Endothelial cell of umbilical vein (primary cell): ENCODE measurements at regions not wholly inside any gene's neighbourhood (a gene's known extent, or its start where the extent isn't known, plus 50 kb on each side); places are given as distances from the start of the nearest gene placed in this dataset.

Experiments used
- BruUV-seq: library from RNA; stranded (reverse); fragments of 400-500 nt; replicated peaks from 2 replicates; lab custom pipeline; 2021; lab: Mats Ljungman, UMichigan
- CTCF ChIA-PET: fragments of 300-600, 350-600 bp; sonication (Branson Sonifier 250); formaldehyde crosslinking; loops from one replicate; lab custom pipeline; 2021; ENCODE audit warnings: antibody characterized with exemption, inconsistent platforms; lab: Charles Lee
- POLR2A ChIA-PET: fragments of 300-600, 350-600 bp; sonication (Branson Sonifier 250); formaldehyde crosslinking; loops from one replicate; lab custom pipeline; 2021; ENCODE audit warnings: antibody characterized with exemption, inconsistent platforms; lab: Charles Lee
- DNase-seq: peaks from one replicate; pipeline ENCODE4 v3.0.0-alpha.2; 2011; ENCODE audit warnings: low read depth, low spot score
- FAIRE-seq: peaks from 2 replicates; lab custom pipeline; 2011; peaks lifted over from hg19 to GRCh38; lab: Jason Lieb, UNC
- H2AFZ ChIP-seq: 2 replicates; pipeline ENCODE4 v1.6.0; 2012; ENCODE audit warnings: low read depth, low read length, control low read depth, inconsistent platforms
- H3K27ac ChIP-seq: 2 replicates; pipeline ENCODE4 v1.5.1; 2011; ENCODE audit warnings: low read depth, mild to moderate bottlenecking, control low read depth, low read length, moderate library complexity; ENCODE audit not compliant: insufficient read depth
- H3K27me3 ChIP-seq, 2 experiments: 2 replicates each; pipeline versions ENCODE4 v1.6.0 to v1.6.1; 2011; ENCODE audit warnings: low read length in 2 of 2, mixed read lengths in 1 of 2; ENCODE audit not compliant: control insufficient read depth in 2 of 2, insufficient read depth in 2 of 2
- H3K36me3 ChIP-seq, 2 experiments: 2 replicates in 1 of 2; 3 replicates in 1 of 2; pipeline ENCODE4 v1.5.1; 2011; ENCODE audit warnings: low read length in 2 of 2, mild to moderate bottlenecking in 1 of 2, moderate library complexity in 1 of 2; ENCODE audit not compliant: control insufficient read depth in 2 of 2, insufficient read depth in 2 of 2; ENCODE audit errors: extremely low read depth in 1 of 2
- H3K4me1 ChIP-seq: 3 replicates; pipeline ENCODE4 v1.5.1; 2011; ENCODE audit warnings: mild to moderate bottlenecking, low read length; ENCODE audit not compliant: control insufficient read depth, insufficient read depth; ENCODE audit errors: extremely low read depth
- H3K4me2 ChIP-seq: 2 replicates; pipeline ENCODE4 v1.6.1; 2011; ENCODE audit warnings: low read length, control low read depth, mixed read lengths; ENCODE audit not compliant: insufficient read depth
- H3K4me3 ChIP-seq, 3 experiments: fragments of 200-600 bp in 1 of 3; sonication (generic), shearing (Covaris generic) in 1 of 3; replicated peaks in 1 of 3; 2 replicates each; pipeline ENCODE4 v1.5.1; 2011 to 2016; ENCODE audit warnings: control low read depth in 3 of 3, low read length in 3 of 3, mild to moderate bottlenecking in 2 of 3, inconsistent platforms in 1 of 3, low read depth in 1 of 3, moderate library complexity in 1 of 3; ENCODE audit not compliant: insufficient read depth in 1 of 3
- H3K79me2 ChIP-seq: 2 replicates; pipeline ENCODE4 v1.6.0; 2012; ENCODE audit warnings: low read length, inconsistent platforms; ENCODE audit not compliant: control insufficient read depth, insufficient read depth
- H3K9ac ChIP-seq: replicated peaks from 2 replicates; pipeline ENCODE3; 2011; ENCODE audit warnings: low read length, control low read depth; ENCODE audit not compliant: insufficient read depth; ENCODE audit errors: extremely low read depth
- H3K9me1 ChIP-seq: replicated peaks from 3 replicates; pipeline ENCODE4 v1.6.0; 2011; ENCODE audit warnings: mild to moderate bottlenecking, low read length; ENCODE audit not compliant: control insufficient read depth, insufficient read depth; ENCODE audit errors: extremely low read depth
- H3K9me3 ChIP-seq: replicated peaks from 2 replicates; pipeline ENCODE4 v1.5.1; 2012; ENCODE audit warnings: low read length, inconsistent platforms; ENCODE audit not compliant: control insufficient read depth, insufficient read depth
- H4K20me1 ChIP-seq: replicated peaks from 2 replicates; pipeline ENCODE3; 2011; ENCODE audit warnings: mild to moderate bottlenecking, low read length; ENCODE audit not compliant: control insufficient read depth, insufficient read depth; ENCODE audit errors: extremely low read depth
- EZH2 ChIP-seq: IDR thresholded peaks from 2 replicates; pipeline ENCODE4 v1.6.1; 2012; ENCODE audit warnings: borderline replicate concordance, low read depth, mild to moderate bottlenecking, moderate library complexity, low read length, inconsistent platforms; ENCODE audit not compliant: severe bottlenecking
- FOS ChIP-seq: IDR thresholded peaks from 2 replicates; pipeline ENCODE4 v1.6.1; 2011; ENCODE audit warnings: mild to moderate bottlenecking, low read length, moderate library complexity, borderline replicate concordance; ENCODE audit not compliant: insufficient read depth
- GATA2 ChIP-seq: IDR thresholded peaks from 2 replicates; pipeline ENCODE4 v1.7.0; 2011; ENCODE audit warnings: low read depth, mild to moderate bottlenecking, moderate library complexity, mixed read lengths, low read length; ENCODE audit not compliant: insufficient read length, insufficient read depth
- JUN ChIP-seq: IDR thresholded peaks from 2 replicates; pipeline ENCODE4 v1.6.1; 2011; ENCODE audit warnings: borderline replicate concordance, low read depth; ENCODE audit not compliant: insufficient read length, insufficient read depth
- MYC ChIP-seq: IDR thresholded peaks from one replicate; pipeline ENCODE4 v1.6.1; 2011; ENCODE audit warnings: mild to moderate bottlenecking, low read depth, low read length
- POLR2A ChIP-seq: IDR thresholded peaks from 2 replicates; pipeline ENCODE4 v1.6.1; 2012; ENCODE audit warnings: low read depth, mild to moderate bottlenecking, control low read depth, low read length
- POLR2AphosphoS5 ChIP-seq: IDR thresholded peaks from 2 replicates; pipeline ENCODE4 v1.6.1; 2012; ENCODE audit warnings: low read depth, mild to moderate bottlenecking, control low read depth, low read length, moderate library complexity; ENCODE audit not compliant: insufficient read depth
- dilution Hi-C: fragments of 300-500 bp; cut with MboI; formaldehyde crosslinking; loops from one replicate; pipeline ENCODE4 v1.15.0; 2019; ENCODE audit warnings: low sequenced_read_pairs; ENCODE audit not compliant: extremely low pct_ligation_motif_present
- intact Hi-C: fragments of 100-400 bp; cut with micrococcal nuclease; formaldehyde crosslinking; loops from one replicate; pipeline ENCODE4 v1.10.0; 2022
- TF ChIP-seq, protein P1 (sequence below), 2 donors: IDR thresholded peaks; 1 replicate in 1 of 2; 2 replicates in 1 of 2; pipeline ENCODE4 v1.5.1; 2011; ENCODE audit warnings: low read length in 2 of 2, mild to moderate bottlenecking in 2 of 2, moderate library complexity in 2 of 2, control low read depth in 1 of 2, inconsistent platforms in 1 of 2, low read depth in 1 of 2; ENCODE audit not compliant: insufficient read depth in 1 of 2; ENCODE audit errors: extremely low read depth in 1 of 2
- TF ChIP-seq, protein P2 (sequence below): IDR thresholded peaks from 2 replicates; pipeline ENCODE4 v1.6.1; 2011; ENCODE audit not compliant: insufficient read depth, insufficient read length

DNA sequence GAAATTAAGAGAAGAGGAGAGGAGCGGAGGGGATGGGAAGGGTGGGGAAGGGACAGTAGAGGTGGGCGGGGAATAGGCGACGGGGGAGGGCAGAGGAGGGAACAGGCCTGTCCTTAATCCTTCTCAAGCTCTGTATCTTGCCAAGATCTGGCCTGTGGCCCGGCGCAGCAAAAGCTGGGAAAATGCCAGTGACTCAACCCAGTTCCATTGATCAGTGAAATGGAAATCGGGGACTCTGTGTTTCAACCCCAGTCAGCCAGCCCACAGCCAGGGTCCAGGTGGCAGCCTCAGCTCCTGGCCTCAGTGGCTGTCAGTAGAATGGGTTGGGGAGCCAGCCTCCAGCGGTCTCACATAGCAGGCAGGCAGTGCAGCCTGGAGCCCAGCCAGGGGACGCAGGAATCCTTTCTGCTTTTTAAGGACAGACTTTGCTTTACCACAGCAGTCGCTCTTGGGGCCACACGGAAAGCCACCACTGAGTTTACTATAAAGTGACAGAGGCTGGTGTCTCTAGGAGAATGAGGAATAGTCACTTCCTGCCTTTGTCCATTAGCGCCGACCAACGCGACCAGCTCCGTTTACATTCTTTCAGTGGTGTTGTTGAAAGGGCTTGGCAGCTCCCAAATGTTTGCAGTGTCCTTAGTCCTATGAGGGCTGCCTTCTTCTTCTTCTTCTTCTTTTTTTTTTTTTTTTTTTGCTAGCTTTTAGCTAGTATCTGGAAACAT lies 128.0 kb downstream of the RIN2 start:
- CTCF ChIA-PET: interaction anchor here (0.7 to 8.4 kb wide), 20 partner anchors 15 to 708 kb away, joined by 3 to 98 read pairs (median 4); no protein-coding TSS in a partner anchor
- TSS peak; percentile 12 for BruUV-seq
- Histone ChIP-seq H3K27me3 (no peaks in the 10 kb centered on the region), H3K4me3 (peak overlapping the region; percentile 63 to 98 (median 85)), H3K4me1 (peaks cover 49% of the 10 kb centered on the region), H3K4me2 (peak overlapping the region; percentile 90), H2AFZ (no peak overlapping the region), H3K9me1 (no peaks in the 10 kb centered on the region), H3K79me2 (peaks cover 44% of the 10 kb centered on the region), H3K9me3 (no peaks in the 10 kb centered on the region), H3K36me3 (peaks cover 0 to 3% of the 10 kb centered on the region in 2 experiments), H3K9ac (peak overlapping the region; percentile 100), H4K20me1 (no peaks in the 10 kb centered on the region), H3K27ac (peak overlapping the region; percentile 91)
- peak; percentile 92 for FAIRE-seq
- POLR2A ChIA-PET: interaction anchor here (0.6 to 1.9 kb wide), 9 partner anchors 11 to 1319 kb away, joined by 3 to 13 read pairs (median 4); no protein-coding TSS in a partner anchor
- TF ChIP-seq, protein P1, sequence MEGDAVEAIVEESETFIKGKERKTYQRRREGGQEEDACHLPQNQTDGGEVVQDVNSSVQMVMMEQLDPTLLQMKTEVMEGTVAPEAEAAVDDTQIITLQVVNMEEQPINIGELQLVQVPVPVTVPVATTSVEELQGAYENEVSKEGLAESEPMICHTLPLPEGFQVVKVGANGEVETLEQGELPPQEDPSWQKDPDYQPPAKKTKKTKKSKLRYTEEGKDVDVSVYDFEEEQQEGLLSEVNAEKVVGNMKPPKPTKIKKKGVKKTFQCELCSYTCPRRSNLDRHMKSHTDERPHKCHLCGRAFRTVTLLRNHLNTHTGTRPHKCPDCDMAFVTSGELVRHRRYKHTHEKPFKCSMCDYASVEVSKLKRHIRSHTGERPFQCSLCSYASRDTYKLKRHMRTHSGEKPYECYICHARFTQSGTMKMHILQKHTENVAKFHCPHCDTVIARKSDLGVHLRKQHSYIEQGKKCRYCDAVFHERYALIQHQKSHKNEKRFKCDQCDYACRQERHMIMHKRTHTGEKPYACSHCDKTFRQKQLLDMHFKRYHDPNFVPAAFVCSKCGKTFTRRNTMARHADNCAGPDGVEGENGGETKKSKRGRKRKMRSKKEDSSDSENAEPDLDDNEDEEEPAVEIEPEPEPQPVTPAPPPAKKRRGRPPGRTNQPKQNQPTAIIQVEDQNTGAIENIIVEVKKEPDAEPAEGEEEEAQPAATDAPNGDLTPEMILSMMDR (IDR thresholded peaks at IDR 0.05; ENCODE audit: extremely low read depth in 1 of 2, insufficient read depth in 1 of 2, low read depth in 1 of 2, low read length in 2 of 2): no peak
- TF ChIP-seq, protein P2, sequence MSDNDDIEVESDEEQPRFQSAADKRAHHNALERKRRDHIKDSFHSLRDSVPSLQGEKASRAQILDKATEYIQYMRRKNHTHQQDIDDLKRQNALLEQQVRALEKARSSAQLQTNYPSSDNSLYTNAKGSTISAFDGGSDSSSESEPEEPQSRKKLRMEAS: no peak
- TF ChIP-seq MYC: no peak
- peak; percentile 65 for TF ChIP-seq GATA2
- no peak for TF ChIP-seq JUN
- TF ChIP-seq POLR2A: peak; percentile 79
- TF ChIP-seq POLR2AphosphoS5: peak; percentile 52
- TF ChIP-seq FOS: peak; percentile 21
- TF ChIP-seq EZH2: no peak
- DNase-seq: peak; percentile 84
- dilution Hi-C loops (loop anchor here (5.0 kb wide), 1 partner anchor 69 kb away; no protein-coding TSS in a partner anchor), intact Hi-C loops (loop anchor here (1.0 to 2.0 kb wide), 2 partner anchors 27 to 129 kb away; no protein-coding TSS in a partner anchor)
